Liver (tissue), 8 donors: ENCODE measurements at regions not wholly inside any gene's neighbourhood (a gene's known extent, or its start where the extent isn't known, plus 50 kb on each side); places are given as distances from the start of the nearest gene placed in this dataset.
A peak's percentile ranks its signal among the peaks of the same experiment; 100 is the strongest.

ENCODE experiments used
- DNase-seq: peaks from one replicate; pipeline ENCODE4 v3.0.0-alpha.2; 2017; ENCODE audit warnings: low spot score
- H3K27ac ChIP-seq, 2 donors: one replicate each; pipeline ENCODE4 v1.7.0; 2013; ENCODE audit warnings: inconsistent platforms in 2 of 2, low read length in 2 of 2, control low read depth in 1 of 2, low read depth in 1 of 2, mild to moderate bottlenecking in 1 of 2
- H3K27me3 ChIP-seq, 4 donors: one replicate each; pipeline versions ENCODE4 v1.6.1 to v1.7.0; 2013; ENCODE audit warnings: low read length in 3 of 4, inconsistent platforms in 1 of 4, mild to moderate bottlenecking in 1 of 4, moderate library complexity in 1 of 4; ENCODE audit not compliant: control insufficient read depth in 4 of 4, insufficient read depth in 4 of 4
- H3K36me3 ChIP-seq, 4 donors: one replicate each; pipeline versions ENCODE4 v1.6.1 to v1.7.0; 2013; ENCODE audit warnings: low read length in 3 of 4, mild to moderate bottlenecking in 3 of 4, low read depth in 1 of 4, moderate library complexity in 1 of 4; ENCODE audit not compliant: control insufficient read depth in 4 of 4, insufficient read depth in 3 of 4
- H3K4me1 ChIP-seq, 4 donors: one replicate each; pipeline versions ENCODE4 v1.6.1 to v1.7.0; 2013; ENCODE audit warnings: low read length in 3 of 4, mild to moderate bottlenecking in 3 of 4, moderate library complexity in 1 of 4; ENCODE audit not compliant: control insufficient read depth in 4 of 4, insufficient read depth in 4 of 4
- H3K4me3 ChIP-seq, 3 donors: one replicate each; pipeline versions ENCODE4 v1.6.1 to v1.7.0; 2013; ENCODE audit warnings: low read length in 3 of 3, control low read depth in 1 of 3, low read depth in 1 of 3, mild to moderate bottlenecking in 1 of 3
- H3K9ac ChIP-seq, 2 donors: one replicate each; pipeline ENCODE4 v1.7.0; 2013; ENCODE audit warnings: low read length in 2 of 2, mild to moderate bottlenecking in 2 of 2, moderate library complexity in 2 of 2, control low read depth in 1 of 2, low read depth in 1 of 2
- H3K9me3 ChIP-seq, 4 donors: one replicate each; pipeline versions ENCODE4 v1.6.1 to v1.7.0; 2013; ENCODE audit warnings: low read length in 3 of 4; ENCODE audit not compliant: control insufficient read depth in 4 of 4
- CTCF ChIP-seq: fragments of 150-350 bp; IDR thresholded peaks from 2 replicates; pipeline ENCODE4 v1.5.1; 2017; ENCODE audit warnings: improper control_type of control experiment, low read depth, low read length; ENCODE audit not compliant: missing input control
- EGR1 ChIP-seq, 2 donors: IDR thresholded peaks; 2 replicates each; pipeline ENCODE4 v1.6.1; 2016 to 2018; ENCODE audit warnings: antibody characterized with exemption in 2 of 2, low read depth in 2 of 2
- FOXA1 ChIP-seq: IDR thresholded peaks from 2 replicates; pipeline ENCODE4 v1.6.1; 2016; ENCODE audit warnings: antibody characterized with exemption
- FOXA2 ChIP-seq: IDR thresholded peaks from 2 replicates; pipeline ENCODE4 v1.6.1; 2016; ENCODE audit warnings: antibody characterized with exemption
- GABPA ChIP-seq, 2 donors: IDR thresholded peaks in 1 of 2; conservative IDR thresholded peaks in 1 of 2; 2 replicates each; pipeline ENCODE4 v1.6.1; 2016; ENCODE audit warnings: antibody characterized with exemption in 2 of 2, mild to moderate bottlenecking in 1 of 2, moderate library complexity in 1 of 2
- HNF4A ChIP-seq, 2 donors: conservative IDR thresholded peaks; 2 replicates each; pipeline ENCODE4 v1.6.1; 2016; ENCODE audit warnings: antibody characterized with exemption in 2 of 2, mild to moderate bottlenecking in 2 of 2
- HNF4G ChIP-seq: IDR thresholded peaks from 2 replicates; pipeline ENCODE4 v1.6.1; 2016; ENCODE audit warnings: antibody characterized with exemption
- JUND ChIP-seq, 2 donors: IDR thresholded peaks; 2 replicates each; pipeline ENCODE4 v1.6.1; 2016; ENCODE audit warnings: antibody characterized with exemption in 2 of 2
- NR2F2 ChIP-seq: IDR thresholded peaks from 2 replicates; pipeline ENCODE4 v1.6.1; 2016; ENCODE audit warnings: antibody characterized with exemption
- RAD21 ChIP-seq, 2 donors: IDR thresholded peaks; 2 replicates each; pipeline ENCODE4 v1.6.1; 2016; ENCODE audit warnings: antibody characterized with exemption in 2 of 2, mild to moderate bottlenecking in 2 of 2
- REST ChIP-seq: IDR thresholded peaks from 2 replicates; pipeline ENCODE4 v1.6.1; 2016; ENCODE audit warnings: antibody characterized with exemption, mild to moderate bottlenecking
- RXRA ChIP-seq, 2 donors: IDR thresholded peaks; 2 replicates each; pipeline ENCODE4 v1.6.1; 2017 to 2018; ENCODE audit warnings: antibody characterized with exemption in 2 of 2, mild to moderate bottlenecking in 1 of 2
- SP1 ChIP-seq: IDR thresholded peaks from 2 replicates; pipeline ENCODE4 v1.6.1; 2018; ENCODE audit warnings: antibody characterized with exemption, mild to moderate bottlenecking
- TAF1 ChIP-seq: conservative IDR thresholded peaks from 2 replicates; pipeline ENCODE4 v1.6.1; 2016; ENCODE audit warnings: antibody characterized with exemption, mild to moderate bottlenecking
- YY1 ChIP-seq: IDR thresholded peaks from 2 replicates; pipeline ENCODE4 v1.6.1; 2016; ENCODE audit warnings: antibody characterized with exemption, mild to moderate bottlenecking
- WGBS: extraction: QIAGEN DNeasy Blood & Tissue Kit; methylation state at CpG from one replicate; pipeline ENCODE4 v1.1.7; 2013; 5-methylcytosine and 5-hydroxymethylcytosine counted together
- TF ChIP-seq, protein P1 (sequence below): IDR thresholded peaks from 2 replicates; pipeline ENCODE4 v1.6.1; 2016; ENCODE audit warnings: antibody characterized with exemption
- TF ChIP-seq, protein P2 (sequence below): IDR thresholded peaks from 2 replicates; pipeline ENCODE4 v1.6.1; 2016; ENCODE audit warnings: antibody characterized with exemption
- TF ChIP-seq, protein P3 (sequence below): IDR thresholded peaks from 2 replicates; pipeline ENCODE4 v1.6.1; 2016; ENCODE audit warnings: antibody characterized with exemption
- donor health status: healthy.
- donor health status: healthy.
- donor health status: healthy.
- donor health status: healthy.
- donor health status: healthy.

DNA sequence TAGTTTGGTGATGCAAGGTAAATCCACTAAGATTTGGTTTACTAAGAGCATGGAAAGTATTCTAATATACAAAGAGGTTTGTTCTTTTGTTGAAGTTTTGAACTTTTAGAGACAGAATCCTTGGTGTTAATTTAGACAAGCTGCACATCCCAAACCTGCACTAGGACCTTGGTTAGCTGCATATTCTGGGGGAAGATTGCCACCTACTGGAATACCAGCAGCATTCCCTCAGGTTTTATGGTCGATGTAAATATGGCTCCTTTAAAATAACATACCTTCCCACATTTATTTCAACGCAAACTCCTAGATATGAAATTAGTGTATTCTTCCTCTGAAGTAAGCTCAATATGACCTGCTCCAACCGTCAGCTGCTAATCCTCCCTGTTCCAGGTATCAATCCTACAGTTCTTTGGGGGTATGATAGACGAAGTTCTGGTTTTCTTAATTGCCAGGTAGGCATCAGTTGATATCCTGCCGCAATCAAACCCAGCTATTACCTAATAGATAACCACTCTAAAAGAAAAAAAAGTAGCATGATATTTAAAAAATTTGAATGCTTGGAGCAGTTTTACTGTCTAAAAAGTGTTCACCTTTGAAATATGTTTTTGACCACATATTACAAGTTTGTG lies 624.1 kb downstream of the ISL1 start:
- peak overlapping the region in 2 of 3 donors; percentile 38 to 55 for H3K4me3 ChIP-seq
- 16% methylated on average over 5 of the region's 5 CpGs for WGBS
- TF ChIP-seq NR2F2 (no peak), RXRA (IDR thresholded peaks at IDR 0.05) (no peak), FOXA2 (peak; percentile 54), SP1 (no peak), GABPA (IDR thresholded peaks at IDR 0.05 in 1 of 2, conservative IDR thresholded peaks at IDR 0.05 in 1 of 2) (no peak), EGR1 (IDR thresholded peaks at IDR 0.05; ENCODE audit: low read depth in 2 of 2) (no peak), CTCF (peak; percentile 81), FOXA1 (no peak), YY1 (peak; percentile 82), HNF4A (conservative IDR thresholded peaks at IDR 0.05) (no peak), JUND (IDR thresholded peaks at IDR 0.05) (no peak), RAD21 (IDR thresholded peaks at IDR 0.05) (peak; percentile 94 to 96), HNF4G (no peak), TAF1 (no peak), REST (no peak)
- TF ChIP-seq, protein P1, sequence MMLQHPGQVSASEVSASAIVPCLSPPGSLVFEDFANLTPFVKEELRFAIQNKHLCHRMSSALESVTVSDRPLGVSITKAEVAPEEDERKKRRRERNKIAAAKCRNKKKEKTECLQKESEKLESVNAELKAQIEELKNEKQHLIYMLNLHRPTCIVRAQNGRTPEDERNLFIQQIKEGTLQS, result no peak
- TF ChIP-seq, protein P2, sequence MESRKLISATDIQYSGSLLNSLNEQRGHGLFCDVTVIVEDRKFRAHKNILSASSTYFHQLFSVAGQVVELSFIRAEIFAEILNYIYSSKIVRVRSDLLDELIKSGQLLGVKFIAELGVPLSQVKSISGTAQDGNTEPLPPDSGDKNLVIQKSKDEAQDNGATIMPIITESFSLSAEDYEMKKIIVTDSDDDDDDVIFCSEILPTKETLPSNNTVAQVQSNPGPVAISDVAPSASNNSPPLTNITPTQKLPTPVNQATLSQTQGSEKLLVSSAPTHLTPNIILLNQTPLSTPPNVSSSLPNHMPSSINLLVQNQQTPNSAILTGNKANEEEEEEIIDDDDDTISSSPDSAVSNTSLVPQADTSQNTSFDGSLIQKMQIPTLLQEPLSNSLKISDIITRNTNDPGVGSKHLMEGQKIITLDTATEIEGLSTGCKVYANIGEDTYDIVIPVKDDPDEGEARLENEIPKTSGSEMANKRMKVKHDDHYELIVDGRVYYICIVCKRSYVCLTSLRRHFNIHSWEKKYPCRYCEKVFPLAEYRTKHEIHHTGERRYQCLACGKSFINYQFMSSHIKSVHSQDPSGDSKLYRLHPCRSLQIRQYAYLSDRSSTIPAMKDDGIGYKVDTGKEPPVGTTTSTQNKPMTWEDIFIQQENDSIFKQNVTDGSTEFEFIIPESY, result no peak
- TF ChIP-seq, protein P3, sequence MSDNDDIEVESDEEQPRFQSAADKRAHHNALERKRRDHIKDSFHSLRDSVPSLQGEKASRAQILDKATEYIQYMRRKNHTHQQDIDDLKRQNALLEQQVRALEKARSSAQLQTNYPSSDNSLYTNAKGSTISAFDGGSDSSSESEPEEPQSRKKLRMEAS, result peak; percentile 8
- no peaks in the 10 kb centered on the region for H3K27me3 ChIP-seq
- peak overlapping the region in 1 of 2 donors; percentile 58 for H3K9ac ChIP-seq
- H3K27ac ChIP-seq, result no peak overlapping the region
- H3K9me3 ChIP-seq, result no peaks in the 10 kb centered on the region
- no peak for DNase-seq
- H3K4me1 ChIP-seq, result peaks cover 0 to 16% (median 8%) of the 10 kb centered on the region in 4 donors
- no peaks in the 10 kb centered on the region for H3K36me3 ChIP-seq
